ENCODE measurements at regions not wholly inside any gene's neighbourhood (a gene's known extent, or its start where the extent isn't known, plus 50 kb on each side); places are given as distances from the start of the nearest gene placed in this dataset.

DNA sequence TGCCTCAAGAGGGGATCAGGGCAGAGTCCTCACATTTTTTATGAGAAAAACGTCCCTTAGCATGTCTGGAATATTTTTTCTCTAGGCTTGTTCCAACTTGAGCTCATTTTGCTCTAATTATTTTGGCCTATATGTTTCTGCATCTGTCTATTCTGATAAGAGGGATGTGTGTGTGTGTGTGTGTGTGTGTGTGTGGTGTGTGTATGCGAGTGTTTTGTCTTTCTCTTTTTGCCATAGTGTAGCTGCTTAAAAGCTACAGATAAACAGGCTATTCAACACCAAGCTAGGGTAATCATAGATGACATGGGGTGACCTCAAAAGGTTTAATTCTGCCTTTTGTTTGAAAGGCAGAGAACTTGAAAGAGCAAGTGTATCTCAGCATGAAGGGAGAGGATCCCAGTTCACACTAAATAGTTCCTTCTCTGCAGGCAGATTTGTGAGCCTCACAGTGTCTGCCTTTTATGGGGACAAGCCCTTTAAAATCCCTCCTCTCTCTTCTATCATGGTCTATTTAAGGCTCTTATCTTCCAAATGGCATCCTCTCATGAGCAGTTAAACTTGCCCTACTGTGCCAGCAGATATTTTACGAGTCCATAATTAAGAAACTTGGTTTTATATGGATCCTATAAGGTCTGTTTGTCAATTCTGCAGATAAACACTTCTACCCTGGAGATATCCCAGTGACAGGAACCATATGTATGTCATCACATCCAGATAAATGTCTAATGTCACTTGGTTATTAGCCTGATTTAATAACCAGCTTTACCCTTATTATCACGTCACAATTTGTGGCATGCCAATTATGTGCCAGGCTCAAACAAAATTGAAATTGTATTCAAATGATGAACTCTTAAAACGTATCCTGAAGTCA lies 202.9 kb upstream of the MTPN start:
- TF ChIP-seq POLR2AphosphoS5 (IDR thresholded peaks at IDR 0.05; ENCODE audit: insufficient read depth, low read depth, low read length) = no peak
- TF ChIP-seq MYC (IDR thresholded peaks at IDR 0.05; ENCODE audit: low read depth, low read length) = no peak
- TF ChIP-seq CTCF (IDR thresholded peaks at IDR 0.05; ENCODE audit: extremely low read depth in 1 of 2, insufficient read depth in 1 of 2, low read depth in 1 of 2, low read length in 2 of 2) = no peak
- TF ChIP-seq POLR2A (IDR thresholded peaks at IDR 0.05; ENCODE audit: low read depth, low read length) = no peak

Data from endothelial cell of umbilical vein (primary cell).